ENCODE measurements at regions not wholly inside any gene's neighbourhood (a gene's known extent, or its start where the extent isn't known, plus 50 kb on each side); places are given as distances from the start of the nearest gene placed in this dataset.

DNA sequence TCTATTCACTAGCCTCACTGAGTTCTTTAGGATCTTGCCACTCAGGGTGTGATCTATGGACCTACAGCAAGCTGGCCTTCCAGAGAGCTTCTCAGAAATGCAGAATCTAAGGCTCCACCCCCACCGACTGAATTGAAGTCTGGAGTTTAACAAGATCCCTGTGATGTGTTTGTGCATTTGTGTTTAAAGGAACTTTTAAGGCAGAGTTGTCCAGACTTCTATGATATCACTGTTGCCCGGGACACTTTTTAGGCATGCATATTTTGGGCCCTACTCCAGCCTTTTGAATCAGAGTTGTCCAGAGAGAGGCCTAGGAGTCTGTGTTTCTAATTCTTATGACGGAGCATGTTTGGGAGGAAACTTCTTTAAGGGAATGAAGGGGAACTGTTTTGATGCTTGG is 232.3 kb downstream of the QKI start:
- TF ChIP-seq POLR2AphosphoS5 (IDR thresholded peaks at IDR 0.05), result no peak
- no peak for TF ChIP-seq CTCF (IDR thresholded peaks at IDR 0.05)
- TF ChIP-seq EP300 (IDR thresholded peaks at IDR 0.05; ENCODE audit: low read depth), result no peak
- no peak for TF ChIP-seq POLR2A (IDR thresholded peaks at IDR 0.05)
